Caco-2 (cell line): ENCODE measurements at regions not wholly inside any gene's neighbourhood (a gene's known extent, or its start where the extent isn't known, plus 50 kb on each side); places are given as distances from the start of the nearest gene placed in this dataset.

ENCODE experiments used
- BruUV-seq: library from RNA; stranded (reverse); fragments of 400-500 nt; replicated peaks from 2 replicates; lab custom pipeline; 2021; lab: Mats Ljungman, UMichigan
- CTCF ChIA-PET: fragments of 300-600 bp; sonication (Branson Sonifier 250); formaldehyde crosslinking; loops from one replicate; lab custom pipeline; 2022; ENCODE audit warnings: antibody characterized with exemption; lab: Charles Lee
- POLR2A ChIA-PET: fragments of 300-600 bp; sonication (Branson Sonifier 250); formaldehyde crosslinking; loops from one replicate; lab custom pipeline; 2022; ENCODE audit warnings: antibody characterized with exemption; lab: Charles Lee
- DNase-seq, 2 experiments: peaks; one replicate each; pipeline versions ENCODE4 v3.0.0 to v3.0.0-alpha.2; 2020 to 2022
- H3K27me3 ChIP-seq: replicated peaks from 2 replicates; pipeline ENCODE4 v1.6.0; 2011; ENCODE audit warnings: low read length; ENCODE audit not compliant: control insufficient read depth, insufficient read depth
- H3K36me3 ChIP-seq: 2 replicates; pipeline ENCODE4 v1.5.1; 2011; ENCODE audit warnings: low read length; ENCODE audit not compliant: control insufficient read depth, insufficient read depth
- H3K4me1 ChIP-seq: fragments of 250-450 bp; sonication (Bioruptor Pico); 2 replicates; pipeline ENCODE4 v1.5.1; 2020; ENCODE audit warnings: mild to moderate bottlenecking
- H3K4me3 ChIP-seq: 2 replicates; pipeline ENCODE4 v1.5.1; 2011; ENCODE audit warnings: low read depth, mild to moderate bottlenecking, control low read depth, low read length
- H3K9me3 ChIP-seq: fragments of 250-450 bp; sonication (Bioruptor Pico); 2 replicates; pipeline ENCODE4 v1.5.1; 2020; ENCODE audit warnings: mild to moderate bottlenecking, moderate library complexity
- H3K27ac Mint-ChIP-seq: one replicate; pipeline ENCODE4 v1.8.0; 2022; ENCODE audit warnings: mixed read lengths; ENCODE audit not compliant: unreplicated experiment
- H3K27me3 Mint-ChIP-seq: one replicate; pipeline ENCODE4 v1.8.0; 2022; ENCODE audit warnings: mixed read lengths; ENCODE audit not compliant: insufficient read depth, unreplicated experiment
- H3K36me3 Mint-ChIP-seq: one replicate; pipeline ENCODE4 v1.8.0; 2022; ENCODE audit warnings: mild to moderate bottlenecking, mixed read lengths; ENCODE audit not compliant: insufficient read depth, unreplicated experiment
- H3K4me1 Mint-ChIP-seq: one replicate; pipeline ENCODE4 v1.8.0; 2022; ENCODE audit warnings: low read depth, mixed read lengths; ENCODE audit not compliant: unreplicated experiment
- H3K4me3 Mint-ChIP-seq: one replicate; pipeline ENCODE4 v1.8.0; 2022; ENCODE audit warnings: mild to moderate bottlenecking, moderate library complexity, mixed read lengths; ENCODE audit not compliant: unreplicated experiment
- H3K9me3 Mint-ChIP-seq: one replicate; pipeline ENCODE4 v1.8.0; 2022; ENCODE audit warnings: mixed read lengths; ENCODE audit not compliant: unreplicated experiment
- CTCF ChIP-seq, 2 experiments: fragments of 200-600 bp in 1 of 2; IDR thresholded peaks; 1 replicate in 1 of 2; 2 replicates in 1 of 2; pipeline versions ENCODE4 v1.5.1 to v1.8.0; 2011 to 2022; ENCODE audit warnings: antibody characterized with exemption in 1 of 2, control low read depth in 1 of 2, inconsistent platforms in 1 of 2, low read depth in 1 of 2, low read length in 1 of 2, mild to moderate bottlenecking in 1 of 2, moderate library complexity in 1 of 2; ENCODE audit not compliant: insufficient read depth in 1 of 2, severe bottlenecking in 1 of 2, unreplicated experiment in 1 of 2
- intact Hi-C: fragments of 100-400 bp; cut with micrococcal nuclease; formaldehyde crosslinking; loops from one replicate; pipeline ENCODE4 v1.10.0; 2022; ENCODE audit not compliant: unreplicated experiment

GRCh38 chr4:144809056-144809640 lies 163.2 kb downstream of the HHIP start:
- Mint-ChIP-seq H3K36me3 (no peaks in the 10 kb centered on the region), H3K27me3 (no peaks in the 10 kb centered on the region), H3K27ac (no peak overlapping the region), H3K4me1 (no peaks in the 10 kb centered on the region), H3K4me3 (no peak overlapping the region), H3K9me3 (peaks cover 16% of the 10 kb centered on the region)
- POLR2A ChIA-PET: no interaction called here
- no peaks in the 10 kb centered on the region for H3K4me1 ChIP-seq
- BruUV-seq: no TSS peak
- TF ChIP-seq CTCF (IDR thresholded peaks at IDR 0.05; ENCODE audit: insufficient read depth in 1 of 2, low read depth in 1 of 2, low read length in 1 of 2, severe bottlenecking in 1 of 2, unreplicated experiment in 1 of 2): no peak
- H3K27me3 ChIP-seq: no peaks in the 10 kb centered on the region
- no peaks in the 10 kb centered on the region for H3K36me3 ChIP-seq
- H3K9me3 ChIP-seq: peaks cover 6% of the 10 kb centered on the region; the same call in 1 of the 2 replicates
- intact Hi-C loops: no loop called here
- no peak overlapping the region for H3K4me3 ChIP-seq
- no peak for DNase-seq
- CTCF ChIA-PET: no interaction called here

GRCh38 chr4:144816668-144817067 lies 170.7 kb downstream of the HHIP start:
- no peak overlapping the region for H3K4me3 Mint-ChIP-seq
- no TSS peak for BruUV-seq
- no peak for TF ChIP-seq CTCF (IDR thresholded peaks at IDR 0.05; ENCODE audit: insufficient read depth in 1 of 2, low read depth in 1 of 2, low read length in 1 of 2, severe bottlenecking in 1 of 2, unreplicated experiment in 1 of 2)
- H3K9me3 Mint-ChIP-seq: no peaks in the 10 kb centered on the region
- no peak for DNase-seq
- no peaks in the 10 kb centered on the region for H3K4me1 ChIP-seq
- CTCF ChIA-PET: no interaction called here
- H3K27me3 ChIP-seq: no peaks in the 10 kb centered on the region
- H3K36me3 ChIP-seq: no peaks in the 10 kb centered on the region
- no peak overlapping the region for H3K4me3 ChIP-seq
- POLR2A ChIA-PET: no interaction called here
- H3K36me3 Mint-ChIP-seq: no peaks in the 10 kb centered on the region
- no peaks in the 10 kb centered on the region for H3K4me1 Mint-ChIP-seq
- intact Hi-C loops: no loop called here
- H3K9me3 ChIP-seq: no peaks in the 10 kb centered on the region
- no peaks in the 10 kb centered on the region for H3K27me3 Mint-ChIP-seq
- no peak overlapping the region for H3K27ac Mint-ChIP-seq

- Mint-ChIP-seq H3K27me3 (no peaks in the 10 kb centered on the region), H3K4me1 (no peaks in the 10 kb centered on the region), H3K27ac (no peak overlapping the region), H3K4me3 (no peak overlapping the region), H3K9me3 (no peaks in the 10 kb centered on the region), H3K36me3 (no peaks in the 10 kb centered on the region)
- TF ChIP-seq CTCF (IDR thresholded peaks at IDR 0.05; ENCODE audit: insufficient read depth in 1 of 2, low read depth in 1 of 2, low read length in 1 of 2, severe bottlenecking in 1 of 2, unreplicated experiment in 1 of 2): no peak
- ChIA-PET CTCF (no interaction called here), POLR2A (no interaction called here)
- BruUV-seq: no TSS peak
- Histone ChIP-seq H3K9me3 (no peaks in the 10 kb centered on the region), H3K4me1 (no peaks in the 10 kb centered on the region), H3K4me3 (no peak overlapping the region), H3K27me3 (no peaks in the 10 kb centered on the region), H3K36me3 (no peaks in the 10 kb centered on the region)
- DNase-seq: no peak
- intact Hi-C loops: no loop called here
Observed at GRCh38 chr4:144817081-144817480, 171.1 kb downstream of the HHIP start.
